K562 (cell line): ENCODE measurements at regions not wholly inside any gene's neighbourhood (a gene's known extent, or its start where the extent isn't known, plus 50 kb on each side); places are given as distances from the start of the nearest gene placed in this dataset.

Source experiments
- ATAC-seq: fragments of 200-7000 bp; cut with Tn5 transposase; 3 replicates; pipeline ENCODE4 v1.9.1; 2020; ENCODE audit warnings: moderate library complexity
- BruUV-seq: library from RNA; stranded (reverse); fragments of 400-500 nt; replicated peaks from 2 replicates; lab custom pipeline; 2021; lab: Mats Ljungman, UMichigan
- CTCF ChIA-PET: fragments of 300-600 bp; formaldehyde crosslinking; extraction: SDS; loops from one replicate; lab custom pipeline; 2021; ENCODE audit warnings: low intra/inter-chr PET ratio; lab: Yijun Ruan, JAX
- POLR2A ChIA-PET: fragments of 300-600, 350-650 bp; sonication (Branson Sonifier 250); formaldehyde crosslinking; extraction: SDS; loops from one replicate; lab custom pipeline; 2021; ENCODE audit warnings: antibody characterized with exemption, inconsistent platforms; lab: Yijun Ruan, JAX
- DNase-seq, 4 experiments: peaks; one replicate each; pipeline versions ENCODE4 v3.0.0 to v3.0.0-alpha.2; 2011 to 2018; ENCODE audit warnings: low spot score in 3 of 4, mixed read lengths in 3 of 4; ENCODE audit errors: extremely low read depth in 1 of 4
- FAIRE-seq: peaks from 2 replicates; lab custom pipeline; 2011; peaks lifted over from hg19 to GRCh38; lab: Jason Lieb, UNC
- H2AFZ ChIP-seq: 2 replicates; pipeline ENCODE4 v1.6.0; 2011; ENCODE audit warnings: low read depth, low read length, control low read depth, inconsistent platforms
- H3K27ac ChIP-seq: fragments of 200-600 bp; 3 replicates; pipeline ENCODE4 v1.8.0; 2011; ENCODE audit warnings: low read depth, mild to moderate bottlenecking, control low read depth, inconsistent platforms, low read length, moderate library complexity, mixed read lengths; ENCODE audit errors: extremely low read depth
- H3K27me3 ChIP-seq, 2 experiments: fragments of 300-600 bp in 1 of 2; 2 replicates in 1 of 2; 3 replicates in 1 of 2; pipeline versions ENCODE4 v1.6.0 to v1.8.0; 2011; ENCODE audit warnings: inconsistent platforms in 2 of 2, low read length in 2 of 2, mild to moderate bottlenecking in 1 of 2, mixed read lengths in 1 of 2, moderate library complexity in 1 of 2; ENCODE audit not compliant: control insufficient read depth in 2 of 2, insufficient read depth in 2 of 2
- H3K36me3 ChIP-seq: fragments of 300-600 bp; 3 replicates; pipeline ENCODE4 v1.8.0; 2011; ENCODE audit warnings: mild to moderate bottlenecking, low read length, inconsistent platforms; ENCODE audit not compliant: control insufficient read depth, insufficient read depth
- H3K4me1 ChIP-seq, 2 experiments: fragments of 200-600 bp in 1 of 2; replicated peaks in 1 of 2; 2 replicates in 1 of 2; 3 replicates in 1 of 2; pipeline versions ENCODE4 v1.5.1 to v1.8.0; 2011; ENCODE audit warnings: inconsistent platforms in 2 of 2, low read length in 2 of 2, mild to moderate bottlenecking in 1 of 2, mixed read lengths in 1 of 2, moderate library complexity in 1 of 2; ENCODE audit not compliant: control insufficient read depth in 2 of 2, insufficient read depth in 2 of 2
- H3K4me2 ChIP-seq: 2 replicates; pipeline ENCODE4 v1.6.1; 2011; ENCODE audit warnings: low read length, control low read depth, inconsistent platforms, mixed read lengths; ENCODE audit not compliant: insufficient read depth
- H3K4me3 ChIP-seq: fragments of 200-600 bp; sonication (generic), shearing (Covaris generic); 2 replicates; pipeline ENCODE4 v1.5.1; 2016; ENCODE audit warnings: control low read depth, inconsistent platforms
- H3K79me2 ChIP-seq: fragments of 200-600 bp; 3 replicates; pipeline ENCODE4 v1.8.0; 2011; ENCODE audit warnings: low read length, inconsistent platforms; ENCODE audit not compliant: control insufficient read depth, insufficient read depth
- H3K9ac ChIP-seq, 2 experiments: 2 replicates each; pipeline versions ENCODE4 v1.6.0 to v1.6.1; 2011; ENCODE audit warnings: low read depth in 2 of 2, low read length in 2 of 2, control low read depth in 1 of 2, inconsistent platforms in 1 of 2, mild to moderate bottlenecking in 1 of 2, mixed read lengths in 1 of 2; ENCODE audit not compliant: insufficient read depth in 1 of 2
- H3K9me1 ChIP-seq: one replicate; pipeline ENCODE4 v1.6.0; 2011; ENCODE audit warnings: inconsistent platforms, mild to moderate bottlenecking, low read length, moderate library complexity; ENCODE audit not compliant: control insufficient read depth, insufficient read depth
- H3K9me3 ChIP-seq: replicated peaks from 2 replicates; pipeline ENCODE4 v1.5.1; 2011; ENCODE audit warnings: low read depth, low read length, inconsistent platforms; ENCODE audit not compliant: control insufficient read depth, insufficient read depth
- H4K20me1 ChIP-seq: replicated peaks from 2 replicates; pipeline ENCODE4 v1.6.1; 2011; ENCODE audit warnings: low read length, inconsistent platforms, mixed read lengths; ENCODE audit not compliant: control insufficient read depth, insufficient read depth
- FOXJ2 ChIP-seq: fragments of 200-800 bp; sonication (Bioruptor generic); IDR thresholded peaks from 2 replicates; pipeline ENCODE4 v1.6.1; 2016; ENCODE audit warnings: missing genetic modification characterization, missing compliant biosample characterization
- FOXK1 ChIP-seq: sonication (generic); formaldehyde crosslinking; IDR thresholded peaks from 2 replicates; pipeline ENCODE4 v1.8.0; 2022; ENCODE audit warnings: missing genetic modification reagents, mild to moderate bottlenecking, borderline replicate concordance
- MCM5 ChIP-seq: fragments of 450-650 bp; IDR thresholded peaks from 2 replicates; pipeline ENCODE4 v1.6.1; 2016; ENCODE audit warnings: low read depth
- MTF1 ChIP-seq: fragments of 250-450 bp; sonication (Bioruptor Pico); IDR thresholded peaks from 2 replicates; pipeline ENCODE4 v1.9.0; 2021; ENCODE audit warnings: moderate library complexity, mild to moderate bottlenecking, inconsistent platforms, borderline replicate concordance
- MYBL2 ChIP-seq, 2 experiments: fragments of 450-650 bp in 1 of 2; sonication (generic) in 1 of 2; formaldehyde crosslinking in 1 of 2; IDR thresholded peaks; 2 replicates each; pipeline versions ENCODE4 v1.6.1 to v1.8.1; 2017 to 2022; ENCODE audit warnings: borderline replicate concordance in 1 of 2, inconsistent platforms in 1 of 2, low read depth in 1 of 2, mild to moderate bottlenecking in 1 of 2, missing genetic modification reagents in 1 of 2, moderate library complexity in 1 of 2
- POLR2G ChIP-seq: fragments of 200-400 bp; formaldehyde crosslinking; IDR thresholded peaks from 2 replicates; pipeline ENCODE4 v1.6.1; 2017; ENCODE audit warnings: low read depth, mild to moderate bottlenecking, antibody characterized with exemption, low read length, moderate library complexity
- RBM25 ChIP-seq: fragments of 200-400 bp; formaldehyde crosslinking; IDR thresholded peaks from 2 replicates; pipeline ENCODE4 v1.6.1; 2018; ENCODE audit warnings: low read length, low read depth, moderate library complexity; ENCODE audit not compliant: severe bottlenecking
- SMAD1 ChIP-seq: fragments of 150-350 bp; IDR thresholded peaks from 2 replicates; pipeline ENCODE4 v1.6.1; 2014; ENCODE audit warnings: low read length, low read depth; ENCODE audit not compliant: partially characterized antibody
- WGBS: fragments of 100-300 bp; shearing (Covaris generic); methylation state at CpG from one replicate; pipeline ENCODE4 v1.1.6; 2016; ENCODE audit warnings: low coverage, mixed read lengths; ENCODE audit not compliant: insufficient coverage; ENCODE audit errors: missing lambda C conversion rate; 5-methylcytosine and 5-hydroxymethylcytosine counted together
- in situ Hi-C: fragments of 300-500 bp; cut with MboI; formaldehyde crosslinking; loops from 4 replicates; pipeline ENCODE4 v1.15.0; 2018; ENCODE audit warnings: inconsistent platforms, mixed read lengths
- intact Hi-C: fragments of 100-400 bp; cut with micrococcal nuclease; formaldehyde crosslinking; loops from 2 replicates; pipeline ENCODE4 v1.14.2; 2022
- TF ChIP-seq, protein P1 (sequence below): fragments of 450-650 bp; IDR thresholded peaks from 2 replicates; pipeline ENCODE4 v1.6.1; 2016; ENCODE audit warnings: missing biosample characterization, missing genetic modification characterization

DNA sequence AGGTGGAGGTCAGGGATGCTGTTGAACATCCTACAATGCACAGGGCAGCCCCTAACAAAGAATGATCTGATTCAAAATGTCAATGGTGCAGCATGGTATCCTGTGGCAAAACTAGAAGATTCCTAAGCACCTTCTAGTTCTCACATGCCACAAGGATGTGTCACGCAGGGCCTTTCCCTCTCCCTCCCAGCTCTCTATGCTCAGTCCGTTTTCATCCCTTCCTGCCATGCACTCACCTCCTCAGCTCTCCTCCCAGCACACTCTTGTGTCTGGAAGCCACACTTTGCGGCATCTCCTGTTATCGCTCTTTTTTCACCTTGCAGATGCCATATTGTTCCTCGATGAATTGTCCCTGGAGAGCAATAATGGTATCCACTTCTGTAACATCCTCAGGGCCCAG, 263.4 kb downstream of the CDC5L start:
- in situ Hi-C loops = loop anchor here (10.0 kb wide), 2 partner anchors 1064 to 1274 kb away; no protein-coding TSS in a partner anchor
- ChIA-PET CTCF (no interaction called here), POLR2A (no interaction called here)
- ATAC-seq = no peak
- Histone ChIP-seq H4K20me1 (no peaks in the 10 kb centered on the region; the same call in 1 of the 2 replicates), H3K4me3 (no peak overlapping the region), H2AFZ (no peak overlapping the region), H3K27ac (no peak overlapping the region), H3K4me1 (0 out of 5 replicates have a peak, but pooled peaks cover 0 to 4% of the 10 kb centered on the region in 2 experiments), H3K36me3 (no peaks in the 10 kb centered on the region), H3K4me2 (no peak overlapping the region)
- TF ChIP-seq MTF1 (CRISPR knock-in tag) (no peak), POLR2G (no peak), MYBL2 (IDR thresholded peaks at IDR 0.05; ENCODE audit: low read depth) (no peak), MYBL2 (CRISPR knock-in tag; IDR thresholded peaks at IDR 0.05; ENCODE audit: borderline replicate concordance) (no peak), RBM25 (no peak), SMAD1 (no peak), FOXK1 (CRISPR knock-in tag) (no peak), MCM5 (no peak), FOXJ2 (no peak)
- TF ChIP-seq, protein P1, sequence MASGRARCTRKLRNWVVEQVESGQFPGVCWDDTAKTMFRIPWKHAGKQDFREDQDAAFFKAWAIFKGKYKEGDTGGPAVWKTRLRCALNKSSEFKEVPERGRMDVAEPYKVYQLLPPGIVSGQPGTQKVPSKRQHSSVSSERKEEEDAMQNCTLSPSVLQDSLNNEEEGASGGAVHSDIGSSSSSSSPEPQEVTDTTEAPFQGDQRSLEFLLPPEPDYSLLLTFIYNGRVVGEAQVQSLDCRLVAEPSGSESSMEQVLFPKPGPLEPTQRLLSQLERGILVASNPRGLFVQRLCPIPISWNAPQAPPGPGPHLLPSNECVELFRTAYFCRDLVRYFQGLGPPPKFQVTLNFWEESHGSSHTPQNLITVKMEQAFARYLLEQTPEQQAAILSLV (tag) = no peak
- TF ChIP-seq, all 486 proteins: peak for 0
- FAIRE-seq (no peak), DNase-seq (no peak)
- Histone ChIP-seq H3K79me2 (no peaks in the 10 kb centered on the region), H3K27me3 (peaks cover 24 to 67% of the 10 kb centered on the region in 2 experiments; a peak in 4 of 5 replicates), H3K9me3 (no peaks in the 10 kb centered on the region), H3K9ac (no peak overlapping the region), H3K9me1 (no peaks in the 10 kb centered on the region)
- intact Hi-C loops = no loop called here
- WGBS = 0% methylated on average over 5 of the region's 5 CpGs
- no TSS peak for BruUV-seq
